GM19239 (cell line): ENCODE measurements at regions not wholly inside any gene's neighbourhood (a gene's known extent, or its start where the extent isn't known, plus 50 kb on each side); places are given as distances from the start of the nearest gene placed in this dataset.

Experiments
- DNase-seq: peaks from one replicate; pipeline ENCODE4 v3.0.0; 2011; ENCODE audit warnings: low spot score; ENCODE audit not compliant: insufficient read length
- FAIRE-seq: peaks from 2 replicates; lab custom pipeline; 2011; peaks lifted over from hg19 to GRCh38; lab: Jason Lieb, UNC

DNA sequence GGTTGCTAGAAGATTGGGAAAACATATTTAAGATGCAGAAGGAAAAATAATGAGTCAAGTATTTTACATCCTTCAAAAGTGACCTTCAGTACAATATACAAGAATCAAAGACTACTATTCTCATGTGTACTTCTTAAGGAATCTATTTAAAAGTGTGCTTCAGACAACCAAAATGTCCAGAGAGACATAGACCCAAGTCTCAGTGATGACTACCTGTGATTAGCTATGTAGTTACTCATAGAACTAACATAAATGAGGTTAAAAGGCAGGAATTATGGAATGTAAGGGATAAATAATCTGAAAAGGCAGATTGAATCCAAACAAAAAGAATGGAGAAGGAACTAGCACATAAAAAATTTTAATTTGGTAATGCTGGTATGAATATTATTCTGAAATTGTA, 634.7 kb upstream of the FAM241A start:
- FAIRE-seq (no peak), DNase-seq (no peak)

DNA sequence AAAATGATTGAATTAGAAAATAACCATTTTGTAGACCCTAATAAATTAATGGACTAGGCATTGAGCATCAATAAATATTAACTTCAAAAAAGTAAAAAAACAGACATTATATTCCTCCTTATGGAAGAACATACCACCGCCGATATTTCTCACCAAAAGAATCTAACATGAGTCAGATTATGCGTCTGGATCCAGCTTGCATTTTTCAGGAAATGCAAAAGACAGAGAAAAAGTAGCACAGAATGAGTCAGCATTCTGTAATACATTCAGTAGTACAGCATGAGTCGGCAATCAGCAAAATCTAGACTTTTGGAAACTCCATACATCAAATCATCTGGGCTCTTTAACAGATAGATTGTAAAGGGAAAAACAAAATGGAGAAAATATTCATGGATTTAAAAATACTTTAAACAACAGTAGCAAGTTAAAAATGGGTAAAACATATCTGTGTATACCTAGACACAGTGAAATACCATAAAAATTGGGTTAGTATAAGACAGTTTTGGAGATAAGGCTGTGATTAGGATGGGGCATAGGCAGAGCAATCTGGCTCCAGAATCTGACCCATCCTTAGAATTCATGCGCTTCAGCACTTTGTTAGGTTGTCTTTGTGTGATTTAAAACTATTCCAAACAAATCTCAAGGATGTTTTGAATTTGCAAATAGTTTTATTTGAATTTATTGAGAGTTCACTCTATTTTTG, 633.0 kb upstream of the FAM241A start:
- FAIRE-seq (no peak), DNase-seq (no peak)

DNA sequence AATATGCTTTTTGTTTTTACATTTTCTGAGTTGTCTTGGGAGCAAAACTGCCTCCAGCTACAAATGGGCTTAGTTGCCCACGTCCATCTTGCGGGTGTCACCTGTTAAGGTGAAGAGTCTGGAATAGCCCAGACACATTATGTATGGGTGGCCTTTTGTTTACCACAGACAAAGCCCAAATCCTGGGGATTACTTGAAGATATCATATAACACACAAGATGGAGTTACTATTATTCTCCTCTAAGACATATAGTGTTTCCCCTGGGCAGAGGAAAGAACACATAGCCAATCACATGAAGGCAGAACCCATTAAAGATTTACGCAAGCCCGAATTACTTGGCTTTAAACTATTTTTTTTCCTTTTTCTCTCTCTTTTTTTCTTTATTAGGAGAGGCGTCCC, 625.6 kb upstream of the FAM241A start:
- no peak for FAIRE-seq
- no peak for DNase-seq

DNA sequence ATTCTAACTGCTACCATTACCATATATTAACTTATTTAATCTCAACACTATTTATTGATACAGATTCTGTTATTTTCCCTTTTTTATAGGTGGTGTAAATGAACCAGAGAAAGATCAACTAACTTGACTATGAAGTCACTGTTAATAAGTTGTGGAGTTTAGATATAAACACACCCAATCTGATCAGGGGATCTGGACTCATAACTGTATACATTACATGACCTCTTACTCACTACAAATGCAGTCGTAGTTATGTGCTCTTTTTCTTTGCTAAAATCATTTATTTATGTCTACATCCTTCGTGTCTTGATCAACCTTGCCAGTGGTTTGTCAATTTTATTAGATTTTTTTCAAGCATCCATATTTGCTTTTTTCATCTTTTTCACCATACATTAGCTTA, 614.8 kb upstream of the FAM241A start:
- DNase-seq = no peak
- FAIRE-seq = no peak

DNA sequence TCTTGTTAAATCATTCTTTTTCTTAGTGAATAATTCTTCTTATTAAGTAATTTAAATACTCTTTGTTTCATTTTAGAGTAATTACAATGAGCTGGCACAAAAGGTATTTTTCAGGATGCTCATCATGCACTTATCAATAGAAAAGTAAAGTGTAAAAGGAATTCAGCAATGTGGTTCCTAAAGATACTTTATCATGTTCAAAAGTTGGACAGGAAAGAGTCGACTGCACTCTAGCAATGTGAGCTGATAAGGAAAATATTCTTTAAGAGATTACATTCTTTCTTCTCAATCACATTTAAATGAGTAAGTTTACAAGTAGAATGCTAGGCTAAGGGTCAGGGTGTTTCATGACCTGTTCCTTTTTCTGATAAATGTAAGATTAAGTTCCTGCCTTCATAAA, 609.5 kb upstream of the FAM241A start:
- FAIRE-seq = no peak
- DNase-seq = no peak

DNA sequence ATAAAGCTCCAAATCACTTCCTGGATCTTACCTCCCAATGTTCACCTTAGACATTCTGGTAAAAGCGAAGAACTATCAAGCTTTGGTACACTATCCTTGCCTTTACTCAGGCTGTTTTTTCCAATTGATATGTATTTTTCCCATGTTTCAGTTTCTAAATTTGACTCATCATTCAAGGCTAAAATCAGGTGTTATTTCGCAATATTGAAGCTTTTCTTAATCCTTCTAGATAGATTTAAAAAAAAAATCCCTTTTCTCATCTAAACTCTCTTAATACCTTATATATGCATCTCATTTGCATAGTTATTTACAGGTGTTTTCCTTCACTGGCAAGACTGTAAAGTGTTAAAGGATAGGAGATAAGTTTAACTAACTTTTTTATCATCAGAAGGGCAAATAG, 608.1 kb upstream of the FAM241A start:
- no peak for DNase-seq
- no peak for FAIRE-seq

DNA sequence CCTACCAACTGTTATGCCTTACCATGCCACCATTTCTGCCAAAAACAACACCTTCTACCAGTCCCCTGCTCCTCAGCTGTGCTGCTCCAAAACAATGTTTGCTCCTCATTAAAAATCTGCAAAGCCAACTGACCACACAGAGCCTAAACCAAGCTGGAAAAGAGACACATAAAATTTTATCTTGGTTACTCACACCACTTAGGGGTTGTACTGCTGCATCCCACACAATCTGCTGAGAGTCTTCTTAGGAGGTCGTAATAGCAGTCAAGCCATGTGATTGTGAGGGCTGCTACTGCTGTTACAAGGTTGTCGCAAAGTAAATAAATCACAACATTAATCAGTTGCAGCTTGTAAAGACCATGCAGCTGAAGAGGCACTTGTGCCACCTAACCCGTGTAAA, 607.4 kb upstream of the FAM241A start:
- no peak for FAIRE-seq

DNA sequence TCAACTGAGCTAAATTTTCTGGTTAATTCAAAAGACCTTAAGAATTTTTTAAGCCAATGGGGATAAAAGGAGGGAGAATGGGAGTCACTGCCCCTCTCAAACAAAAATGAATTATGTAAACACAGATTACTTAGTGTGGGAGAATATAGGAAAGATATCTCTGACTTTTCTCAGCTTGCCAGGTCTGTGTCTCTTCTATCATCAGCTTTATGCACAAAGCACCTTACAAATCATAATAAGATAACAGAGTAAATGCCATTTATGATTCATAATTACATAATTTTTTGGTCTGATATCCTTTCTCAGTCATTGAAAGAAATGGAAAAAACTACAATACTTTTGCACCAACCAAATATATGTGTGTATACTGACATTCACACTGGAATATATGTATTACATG, 604.6 kb upstream of the FAM241A start:
- FAIRE-seq (no peak), DNase-seq (no peak)

More for the DNA sequence above, 607.4 kb upstream of the FAM241A start:
- no peak for DNase-seq

DNA sequence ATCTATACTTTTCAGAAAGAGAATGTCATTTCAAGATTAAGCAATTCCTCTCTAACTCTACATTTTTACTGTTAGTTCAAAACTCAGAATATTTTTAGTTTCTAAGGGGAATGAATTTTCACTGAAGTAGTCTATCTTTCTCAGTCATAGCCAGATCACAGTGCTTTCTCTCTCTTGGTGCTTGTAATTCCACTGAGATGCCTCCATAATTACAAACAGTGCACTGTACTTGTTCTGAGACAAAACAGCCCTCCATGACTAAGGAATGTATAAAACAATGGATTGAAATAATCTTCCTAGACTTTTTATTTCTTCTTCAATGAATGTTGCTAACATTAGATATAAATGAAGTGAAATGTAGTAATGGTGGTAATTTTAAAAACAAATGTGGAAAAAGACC, 603.2 kb upstream of the FAM241A start:
- FAIRE-seq (no peak), DNase-seq (no peak)

DNA sequence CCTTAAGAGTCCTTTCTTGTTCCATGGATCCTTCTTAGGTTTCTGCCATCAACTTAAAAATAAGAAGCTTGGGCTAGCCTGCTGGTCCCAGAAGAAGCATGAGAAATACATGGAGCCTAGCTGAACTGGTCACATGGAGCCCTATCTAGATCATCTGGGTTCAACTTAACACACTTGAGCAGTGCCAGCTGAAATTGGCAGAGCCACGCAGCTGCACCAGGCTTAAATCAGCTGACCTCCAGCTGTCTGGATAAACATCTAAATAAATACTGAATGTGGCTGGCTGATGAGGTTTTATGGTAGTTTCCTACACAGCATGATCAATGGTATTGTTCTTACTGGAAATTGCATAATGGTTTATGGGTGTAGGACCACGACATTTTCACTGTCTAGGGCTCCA, 598.4 kb upstream of the FAM241A start:
- DNase-seq = no peak
- no peak for FAIRE-seq

DNA sequence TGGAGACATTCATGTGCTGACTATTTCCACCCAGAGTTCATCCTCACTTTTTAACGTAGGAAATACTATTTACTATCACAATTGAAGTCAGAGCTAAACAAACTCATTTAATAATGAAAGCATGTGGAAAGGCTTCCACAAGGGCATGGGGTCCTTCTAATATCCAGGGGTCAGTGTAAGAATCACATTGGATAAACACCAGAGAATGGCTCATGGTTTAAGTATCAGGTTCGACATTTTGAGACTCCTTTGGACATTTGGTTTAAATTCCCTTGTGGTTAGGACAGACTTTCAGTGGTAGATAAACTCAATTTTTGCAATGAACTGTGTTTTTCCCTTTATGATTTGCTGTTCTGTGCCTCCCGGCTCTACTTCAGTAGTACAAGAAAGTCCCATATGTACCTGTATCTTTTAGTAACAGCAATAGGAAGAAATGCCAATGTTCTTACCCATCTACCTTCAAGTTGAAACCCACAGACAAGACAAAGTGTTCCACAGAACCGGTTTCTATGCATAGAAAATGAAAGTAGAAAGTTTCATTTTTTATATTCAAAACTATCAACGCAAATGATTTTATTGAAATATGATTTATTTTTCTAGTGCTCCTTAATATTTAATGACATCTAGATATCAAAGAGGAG, 589.0 kb upstream of the FAM241A start:
- no peak for DNase-seq
- FAIRE-seq = no peak

DNA sequence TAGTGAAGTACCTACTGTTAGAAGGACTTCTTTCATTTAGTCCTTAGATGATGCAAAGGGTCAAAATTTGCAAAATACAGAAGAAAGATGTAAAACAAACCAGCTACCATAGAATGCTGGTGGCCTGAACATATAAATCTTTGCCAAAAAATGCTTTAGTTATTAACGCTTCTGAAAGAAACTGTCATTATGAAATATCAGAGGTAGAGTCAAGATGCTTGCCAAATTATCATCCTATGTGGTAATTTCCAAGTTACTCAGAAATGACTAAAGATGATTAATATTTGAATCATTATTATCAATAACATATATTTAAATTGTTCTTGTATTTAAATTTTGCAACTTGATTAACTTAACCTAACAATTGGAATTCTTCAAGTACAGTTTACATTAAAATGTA, 588.4 kb upstream of the FAM241A start:
- no peak for DNase-seq
- FAIRE-seq = no peak

DNA sequence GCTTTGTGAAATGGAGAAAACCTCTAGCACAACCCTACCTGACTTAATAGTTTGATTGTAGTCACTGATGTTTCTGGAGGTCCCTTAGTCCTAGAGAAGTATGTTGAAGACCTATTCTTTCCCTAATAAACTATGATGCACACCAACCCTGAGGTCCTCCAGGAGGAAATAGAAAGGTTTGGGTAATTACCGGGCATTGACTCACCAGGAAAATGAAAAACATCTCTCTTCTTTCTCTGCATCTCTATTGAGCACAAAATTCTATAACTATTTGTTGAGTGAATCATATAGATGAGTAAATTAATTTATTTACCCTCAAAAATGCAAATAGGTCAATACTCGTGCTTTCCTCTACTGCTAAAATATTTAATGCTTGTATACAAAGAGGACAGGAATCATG, 582.4 kb upstream of the FAM241A start:
- DNase-seq = no peak
- FAIRE-seq = no peak

DNA sequence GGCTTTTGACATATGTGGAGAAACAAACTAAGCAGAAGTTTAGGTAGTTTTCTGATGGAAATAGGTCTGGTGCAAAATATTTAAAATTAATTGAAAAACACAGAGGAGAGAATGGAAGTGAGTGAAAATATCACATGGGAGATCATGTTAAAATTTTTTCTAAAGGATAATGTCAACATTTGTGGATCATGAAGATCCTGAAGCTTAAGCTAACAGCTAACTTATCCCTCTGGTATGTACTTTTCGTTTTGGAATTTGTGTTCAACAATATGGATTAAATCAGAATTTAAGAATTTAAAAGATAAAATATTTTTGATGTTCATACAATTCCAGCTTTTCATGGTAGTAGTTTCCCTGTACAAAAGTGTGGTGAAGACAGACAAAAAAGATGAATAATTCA, 572.8 kb upstream of the FAM241A start:
- DNase-seq (no peak), FAIRE-seq (no peak)

DNA sequence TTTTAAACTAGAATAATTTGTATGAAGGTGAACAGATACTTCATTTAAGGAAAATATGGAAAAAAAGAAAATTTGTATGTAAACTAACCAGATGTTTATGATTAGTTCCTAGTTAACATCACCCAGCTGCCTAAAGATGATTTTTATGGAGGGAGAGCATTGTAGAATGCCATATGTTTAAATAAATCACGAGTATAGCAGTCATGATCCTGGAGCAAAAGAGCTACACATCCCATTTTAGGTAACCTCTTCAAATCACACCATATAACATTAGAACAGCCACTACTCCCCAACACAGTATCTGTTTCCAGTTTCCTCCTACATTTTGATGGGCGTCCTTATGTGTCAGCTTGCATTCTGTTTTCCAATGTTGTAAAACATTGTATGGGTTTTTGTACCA, 571.9 kb upstream of the FAM241A start:
- FAIRE-seq (no peak), DNase-seq (no peak)

DNA sequence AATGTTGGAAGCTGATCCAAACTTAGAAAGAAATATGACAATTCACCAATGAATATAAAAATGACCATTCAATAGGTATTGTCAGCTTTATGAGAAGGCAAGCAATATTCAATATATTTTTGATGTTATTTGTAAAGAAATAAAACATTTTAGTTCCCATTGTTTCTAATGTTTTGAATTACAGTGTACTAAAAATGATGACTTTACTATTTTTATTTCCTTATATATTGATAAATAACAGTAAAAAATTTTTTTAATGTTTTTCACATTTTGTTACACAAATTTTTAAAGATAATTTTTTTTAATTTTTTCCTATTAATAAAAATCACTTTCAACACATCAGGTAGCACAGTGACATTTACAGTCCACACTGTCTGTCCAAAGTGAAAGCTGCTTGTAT, 565.5 kb upstream of the FAM241A start:
- DNase-seq = no peak
- no peak for FAIRE-seq

DNA sequence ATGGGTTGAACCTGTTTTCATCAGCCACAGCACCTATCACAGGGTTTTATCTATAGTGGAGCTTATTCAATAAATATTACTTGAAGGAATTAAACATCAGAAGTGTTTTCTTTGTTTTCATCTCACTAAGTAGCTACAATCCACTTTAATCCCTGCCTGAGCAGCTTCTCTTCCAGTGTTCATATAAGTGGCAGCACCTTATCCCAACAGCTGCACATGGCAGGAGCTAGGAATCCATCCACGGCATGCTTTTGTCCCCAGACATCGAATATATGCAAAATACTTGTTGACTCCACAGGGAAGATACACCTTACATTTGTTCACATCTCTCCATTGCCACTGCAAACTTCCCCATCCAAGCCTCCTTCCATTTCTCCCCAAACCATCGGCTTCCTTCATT, 549.8 kb upstream of the FAM241A start:
- FAIRE-seq = no peak

DNA sequence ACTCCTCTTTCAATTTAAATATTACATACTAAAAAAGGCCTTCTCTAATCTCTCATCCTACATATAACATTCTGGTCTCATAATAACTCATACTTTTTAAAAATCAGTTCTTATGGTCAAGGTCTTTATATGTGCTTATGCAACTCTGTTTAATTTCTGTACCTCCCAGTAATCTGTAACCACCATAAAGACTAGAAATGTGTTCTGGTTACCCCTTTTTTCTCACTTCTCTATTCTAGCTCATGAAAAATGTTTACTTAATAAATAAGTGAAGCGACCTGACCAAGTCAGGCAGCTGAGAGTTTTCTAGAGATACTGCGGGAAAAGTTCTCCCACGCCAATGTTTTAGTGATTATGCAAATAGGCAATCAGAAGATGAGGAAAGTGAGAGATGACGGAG, 548.8 kb upstream of the FAM241A start:
- FAIRE-seq (no peak), DNase-seq (no peak)

More for the DNA sequence above, 549.8 kb upstream of the FAM241A start:
- DNase-seq = no peak

DNA sequence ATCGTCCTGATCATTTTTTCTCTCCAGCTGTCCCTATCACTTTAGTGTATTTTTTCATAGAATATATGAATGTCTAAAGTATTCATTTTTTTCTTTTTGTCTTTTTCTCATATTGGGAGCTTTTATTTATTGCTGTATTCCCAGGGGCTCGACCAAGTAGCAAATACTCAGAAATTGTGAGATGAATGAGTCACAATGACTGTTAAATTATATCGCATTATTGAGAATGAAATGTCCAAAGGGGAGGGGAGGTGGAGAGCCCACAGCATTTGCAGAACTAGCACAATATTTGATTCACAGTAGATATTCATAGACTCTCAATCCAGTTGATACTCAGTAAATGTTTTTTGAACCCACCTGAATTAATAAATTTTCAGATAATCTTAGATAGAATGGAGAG, 543.6 kb upstream of the FAM241A start:
- FAIRE-seq = no peak
- DNase-seq = no peak

DNA sequence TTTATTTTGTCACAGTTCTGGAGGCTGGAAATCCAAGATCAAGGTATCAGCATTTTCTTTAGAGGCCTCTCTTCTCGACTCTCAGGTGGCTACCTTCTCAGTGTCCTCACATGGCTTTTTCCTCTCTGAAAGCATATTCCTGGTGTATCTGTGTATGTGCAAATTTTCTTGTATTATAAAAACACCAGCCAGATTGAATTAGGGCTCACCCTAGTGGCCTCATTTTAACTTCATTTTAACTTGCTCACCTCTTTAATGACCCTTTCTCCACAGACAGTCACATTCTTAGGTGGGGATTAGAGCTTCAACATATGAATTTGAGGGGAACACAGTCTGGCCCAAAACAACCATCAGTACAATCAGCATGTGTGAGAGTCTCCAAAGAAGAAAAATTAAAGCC, 542.4 kb upstream of the FAM241A start:
- no peak for FAIRE-seq
- DNase-seq = no peak

DNA sequence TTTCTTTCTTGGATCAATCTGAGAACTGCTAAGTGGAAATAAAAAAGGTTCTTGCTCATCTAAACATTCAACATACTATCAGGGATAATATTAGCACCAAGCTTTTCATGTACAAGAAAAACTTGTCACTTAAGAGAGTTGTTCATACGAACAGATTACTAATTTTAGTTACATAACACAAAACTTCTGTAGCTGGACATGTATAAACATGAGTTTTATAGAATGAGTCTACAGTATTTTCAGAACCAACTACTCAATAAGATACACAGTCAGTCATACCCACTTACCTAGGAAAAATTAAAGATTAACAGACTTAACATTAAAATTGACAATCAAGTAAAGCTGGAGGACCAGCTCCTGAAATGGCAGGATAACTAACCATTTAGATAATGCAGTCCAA, 540.1 kb upstream of the FAM241A start:
- DNase-seq (no peak), FAIRE-seq (no peak)

DNA sequence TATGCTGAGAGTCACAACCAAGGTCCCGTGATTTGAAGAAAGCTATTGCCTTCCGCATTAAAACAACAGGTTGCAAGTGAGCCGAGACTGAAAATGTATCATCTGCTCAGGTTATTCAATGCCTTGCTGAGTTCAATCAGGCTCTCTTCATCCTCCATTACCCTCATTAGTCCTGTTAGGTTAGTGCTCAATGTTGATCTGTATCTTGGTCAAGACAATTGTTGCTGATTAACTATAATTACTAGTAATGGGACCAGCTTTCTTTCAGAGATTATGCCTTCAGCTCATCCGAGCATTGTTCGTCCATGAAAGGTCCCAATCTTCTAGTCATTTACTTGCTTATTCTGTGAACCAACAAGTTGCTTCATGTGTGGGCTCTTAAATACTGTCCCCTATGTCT, 534.6 kb upstream of the FAM241A start:
- no peak for FAIRE-seq
- DNase-seq = no peak
